ENCODE measurements at regions not wholly inside any gene's neighbourhood (a gene's known extent, or its start where the extent isn't known, plus 50 kb on each side); places are given as distances from the start of the nearest gene placed in this dataset.

GRCh38 chr10:78844960-78845607 lies 223.7 kb upstream of the ZMIZ1 start:
- no peak for TF ChIP-seq EZH2 (IDR thresholded peaks at IDR 0.05; ENCODE audit: borderline replicate concordance, low read length)
- TF ChIP-seq, protein P1, sequence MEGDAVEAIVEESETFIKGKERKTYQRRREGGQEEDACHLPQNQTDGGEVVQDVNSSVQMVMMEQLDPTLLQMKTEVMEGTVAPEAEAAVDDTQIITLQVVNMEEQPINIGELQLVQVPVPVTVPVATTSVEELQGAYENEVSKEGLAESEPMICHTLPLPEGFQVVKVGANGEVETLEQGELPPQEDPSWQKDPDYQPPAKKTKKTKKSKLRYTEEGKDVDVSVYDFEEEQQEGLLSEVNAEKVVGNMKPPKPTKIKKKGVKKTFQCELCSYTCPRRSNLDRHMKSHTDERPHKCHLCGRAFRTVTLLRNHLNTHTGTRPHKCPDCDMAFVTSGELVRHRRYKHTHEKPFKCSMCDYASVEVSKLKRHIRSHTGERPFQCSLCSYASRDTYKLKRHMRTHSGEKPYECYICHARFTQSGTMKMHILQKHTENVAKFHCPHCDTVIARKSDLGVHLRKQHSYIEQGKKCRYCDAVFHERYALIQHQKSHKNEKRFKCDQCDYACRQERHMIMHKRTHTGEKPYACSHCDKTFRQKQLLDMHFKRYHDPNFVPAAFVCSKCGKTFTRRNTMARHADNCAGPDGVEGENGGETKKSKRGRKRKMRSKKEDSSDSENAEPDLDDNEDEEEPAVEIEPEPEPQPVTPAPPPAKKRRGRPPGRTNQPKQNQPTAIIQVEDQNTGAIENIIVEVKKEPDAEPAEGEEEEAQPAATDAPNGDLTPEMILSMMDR (IDR thresholded peaks at IDR 0.05; ENCODE audit: low read length), result no peak
- Histone ChIP-seq H3K27ac (ENCODE audit: low read depth, low read length, poor library complexity, severe bottlenecking) (no peak overlapping the region), H3K79me2 (ENCODE audit: insufficient read depth, low read length) (no peaks in the 10 kb centered on the region), H4K20me1 (ENCODE audit: insufficient read depth, low read length) (no peaks in the 10 kb centered on the region), H3F3A (ENCODE audit: insufficient read depth, low read length) (no peaks in the 10 kb centered on the region), H3K4me1 (ENCODE audit: insufficient read depth, low read length, severe bottlenecking) (no peaks in the 10 kb centered on the region), H3K36me3 (ENCODE audit: insufficient read depth, low read length) (no peaks in the 10 kb centered on the region), H3K9me2 (ENCODE audit: low read depth, low read length) (no peaks in the 10 kb centered on the region), H2AFZ (ENCODE audit: low read length) (no peak overlapping the region), H3K9me3 (ENCODE audit: low read length) (no peaks in the 10 kb centered on the region), H3K9ac (ENCODE audit: low read length) (no peak overlapping the region), H3K27me3 (ENCODE audit: insufficient read depth, low read length) (no peaks in the 10 kb centered on the region), H3K4me2 (ENCODE audit: low read length) (no peak overlapping the region), H3K4me3 (ENCODE audit: low read depth, low read length, poor library complexity, severe bottlenecking) (no peak overlapping the region)

- no peaks in the 10 kb centered on the region for H4K20me1 ChIP-seq (ENCODE audit: insufficient read depth, low read length)
- H3K9ac ChIP-seq (ENCODE audit: low read length), result no peak overlapping the region
- H3K36me3 ChIP-seq (ENCODE audit: insufficient read depth, low read length), result no peaks in the 10 kb centered on the region
- H3K4me1 ChIP-seq (ENCODE audit: insufficient read depth, low read length, severe bottlenecking), result no peaks in the 10 kb centered on the region
- H3K4me3 ChIP-seq (ENCODE audit: low read depth, low read length, poor library complexity, severe bottlenecking), result no peak overlapping the region
- no peak overlapping the region for H3K4me2 ChIP-seq (ENCODE audit: low read length)
- TF ChIP-seq, protein P1 (IDR thresholded peaks at IDR 0.05; ENCODE audit: low read length), result no peak
- TF ChIP-seq EZH2 (IDR thresholded peaks at IDR 0.05; ENCODE audit: borderline replicate concordance, low read length), result no peak
- no peaks in the 10 kb centered on the region for H3K9me2 ChIP-seq (ENCODE audit: low read depth, low read length)
- H3K27ac ChIP-seq (ENCODE audit: low read depth, low read length, poor library complexity, severe bottlenecking), result no peak overlapping the region
- H3K79me2 ChIP-seq (ENCODE audit: insufficient read depth, low read length), result no peaks in the 10 kb centered on the region
- H3K9me3 ChIP-seq (ENCODE audit: low read length), result no peaks in the 10 kb centered on the region
- no peak overlapping the region for H2AFZ ChIP-seq (ENCODE audit: low read length)
- no peaks in the 10 kb centered on the region for H3K27me3 ChIP-seq (ENCODE audit: insufficient read depth, low read length)
- H3F3A ChIP-seq (ENCODE audit: insufficient read depth, low read length), result no peaks in the 10 kb centered on the region
Measured at GRCh38 chr10:78846071-78846470, 222.7 kb upstream of the ZMIZ1 start.

DNA sequence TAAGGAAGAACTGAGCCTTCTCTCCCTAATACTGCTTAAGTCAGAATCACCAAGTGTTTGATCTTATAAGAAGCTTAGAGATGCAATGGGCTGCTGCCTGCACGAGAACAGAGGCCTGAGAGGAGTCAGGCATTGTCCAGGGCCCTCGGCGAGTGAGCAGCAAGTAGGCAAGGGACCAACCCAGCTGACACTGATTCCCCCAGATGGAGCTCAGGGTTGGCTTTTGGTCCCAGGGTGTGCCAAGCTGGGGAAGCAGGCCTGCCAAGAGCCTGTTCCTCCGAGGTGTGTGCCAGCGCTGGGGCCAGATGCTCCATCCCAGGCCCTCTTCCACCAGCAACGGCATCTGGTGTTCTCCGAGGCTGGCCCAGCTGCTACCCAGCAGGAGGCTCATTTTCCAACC lies 222.0 kb upstream of the ZMIZ1 start:
- Histone ChIP-seq H3K9ac (ENCODE audit: low read length) (no peak overlapping the region), H3K27ac (ENCODE audit: low read depth, low read length, poor library complexity, severe bottlenecking) (no peak overlapping the region)

More for the DNA sequence above, 222.0 kb upstream of the ZMIZ1 start:
- Histone ChIP-seq H3K27me3 (ENCODE audit: insufficient read depth, low read length) (no peaks in the 10 kb centered on the region), H3K9me3 (ENCODE audit: low read length) (no peaks in the 10 kb centered on the region), H4K20me1 (ENCODE audit: insufficient read depth, low read length) (no peaks in the 10 kb centered on the region), H3K79me2 (ENCODE audit: insufficient read depth, low read length) (no peaks in the 10 kb centered on the region), H3F3A (ENCODE audit: insufficient read depth, low read length) (no peaks in the 10 kb centered on the region), H3K9me2 (ENCODE audit: low read depth, low read length) (no peaks in the 10 kb centered on the region), H3K4me3 (ENCODE audit: low read depth, low read length, poor library complexity, severe bottlenecking) (no peak overlapping the region), H2AFZ (ENCODE audit: low read length) (no peak overlapping the region), H3K4me1 (ENCODE audit: insufficient read depth, low read length, severe bottlenecking) (no peaks in the 10 kb centered on the region), H3K4me2 (ENCODE audit: low read length) (no peak overlapping the region), H3K36me3 (ENCODE audit: insufficient read depth, low read length) (no peaks in the 10 kb centered on the region)
- TF ChIP-seq EZH2 (IDR thresholded peaks at IDR 0.05; ENCODE audit: borderline replicate concordance, low read length), result no peak
- TF ChIP-seq, protein P1 (IDR thresholded peaks at IDR 0.05; ENCODE audit: low read length), result no peak
